H9 (cell line): ENCODE measurements at regions not wholly inside any gene's neighbourhood (a gene's known extent, or its start where the extent isn't known, plus 50 kb on each side); places are given as distances from the start of the nearest gene placed in this dataset.
A peak's percentile ranks its signal among the peaks of the same experiment; 100 is the strongest.

Source experiments
- DNase-seq: peaks from one replicate; pipeline ENCODE4 v3.0.0-alpha.2; 2017
- H2AFZ ChIP-seq: one replicate; pipeline ENCODE4 v1.6.1; 2013; ENCODE audit warnings: mild to moderate bottlenecking, low read length, control low read depth, moderate library complexity
- H2AK5ac ChIP-seq: 2 replicates; pipeline ENCODE4 v1.6.1; 2013; ENCODE audit warnings: low read length, control low read depth, mixed read lengths; ENCODE audit not compliant: insufficient read length
- H2BK120ac ChIP-seq: one replicate; pipeline ENCODE4 v1.6.1; 2013; ENCODE audit warnings: low read depth, mild to moderate bottlenecking, low read length, control low read depth, inconsistent platforms; ENCODE audit not compliant: poor library complexity, severe bottlenecking
- H2BK12ac ChIP-seq: 2 replicates; pipeline ENCODE4 v1.6.1; 2013; ENCODE audit warnings: low read length, control low read depth, mixed read lengths, low read depth; ENCODE audit not compliant: insufficient read length
- H2BK15ac ChIP-seq: 2 replicates; pipeline ENCODE4 v1.6.1; 2013; ENCODE audit warnings: low read depth, low read length, control low read depth
- H2BK20ac ChIP-seq: one replicate; pipeline ENCODE4 v1.6.1; 2013; ENCODE audit warnings: low read depth, mild to moderate bottlenecking, low read length, control low read depth, inconsistent platforms; ENCODE audit not compliant: poor library complexity, severe bottlenecking
- H2BK5ac ChIP-seq: 2 replicates; pipeline ENCODE4 v1.6.1; 2013; ENCODE audit warnings: low read length, control low read depth, mixed read lengths; ENCODE audit not compliant: insufficient read length
- H3K14ac ChIP-seq: 2 replicates; pipeline ENCODE4 v1.6.1; 2013; ENCODE audit warnings: low read length, control low read depth; ENCODE audit not compliant: insufficient read depth
- H3K18ac ChIP-seq: 2 replicates; pipeline ENCODE4 v1.6.1; 2013; ENCODE audit warnings: low read depth, mild to moderate bottlenecking, mixed read lengths, low read length, control low read depth; ENCODE audit not compliant: insufficient read length
- H3K23ac ChIP-seq: 2 replicates; pipeline ENCODE4 v1.6.1; 2013; ENCODE audit warnings: low read length, control low read depth, mixed read lengths, low read depth; ENCODE audit not compliant: insufficient read length
- H3K23me2 ChIP-seq: 2 replicates; pipeline ENCODE4 v1.6.1; 2013; ENCODE audit warnings: low read depth, mild to moderate bottlenecking, mixed read lengths, low read length, control low read depth; ENCODE audit not compliant: insufficient read length, poor library complexity, severe bottlenecking
- H3K27ac ChIP-seq: 2 replicates; pipeline ENCODE4 v1.5.1; 2013; ENCODE audit warnings: low read length, control low read depth, mixed read lengths, low read depth; ENCODE audit not compliant: insufficient read length
- H3K27me3 ChIP-seq: 2 replicates; pipeline ENCODE4 v1.6.1; 2013; ENCODE audit warnings: low read length, control low read depth, inconsistent platforms; ENCODE audit not compliant: insufficient read depth
- H3K4ac ChIP-seq: 2 replicates; pipeline ENCODE4 v1.6.1; 2013; ENCODE audit warnings: low read depth, mild to moderate bottlenecking, control low read depth, inconsistent platforms, low read length, moderate library complexity
- H3K4me1 ChIP-seq: 2 replicates; pipeline ENCODE4 v1.6.1; 2013; ENCODE audit warnings: low read length, control low read depth, inconsistent platforms; ENCODE audit not compliant: insufficient read depth
- H3K4me2 ChIP-seq: 2 replicates; pipeline ENCODE4 v1.6.1; 2013; ENCODE audit warnings: low read length, control low read depth, mixed read lengths; ENCODE audit not compliant: insufficient read length, insufficient read depth
- H3K56ac ChIP-seq: 2 replicates; pipeline ENCODE4 v1.6.1; 2013; ENCODE audit warnings: low read depth, mild to moderate bottlenecking, mixed read lengths, low read length, control low read depth; ENCODE audit not compliant: insufficient read length
- H3K79me1 ChIP-seq: 2 replicates; pipeline ENCODE4 v1.6.1; 2013; ENCODE audit warnings: low read depth, mild to moderate bottlenecking, moderate library complexity, low read length, control low read depth, inconsistent platforms; ENCODE audit not compliant: insufficient read depth, poor library complexity, severe bottlenecking
- H3K79me2 ChIP-seq: 2 replicates; pipeline ENCODE4 v1.6.1; 2013; ENCODE audit warnings: low read length, control low read depth, inconsistent platforms; ENCODE audit not compliant: insufficient read depth
- H3K9ac ChIP-seq: 2 replicates; pipeline ENCODE4 v1.6.1; 2013; ENCODE audit warnings: low read length, control low read depth, mixed read lengths; ENCODE audit not compliant: insufficient read length; ENCODE audit errors: extremely low read depth
- H3K9me3 ChIP-seq: one replicate; pipeline ENCODE4 v1.6.1; 2013; ENCODE audit warnings: low read depth, low read length, inconsistent platforms; ENCODE audit not compliant: control insufficient read depth
- H3T11ph ChIP-seq: one replicate; pipeline ENCODE4 v1.6.1; 2013; ENCODE audit warnings: mild to moderate bottlenecking, low read length, control low read depth, inconsistent platforms
- H4K20me1 ChIP-seq: one replicate; pipeline ENCODE4 v1.6.1; 2013; ENCODE audit not compliant: control insufficient read depth, insufficient read length, insufficient read depth
- H4K5ac ChIP-seq: 2 replicates; pipeline ENCODE4 v1.6.1; 2013; ENCODE audit warnings: low read depth, mild to moderate bottlenecking, mixed read lengths, low read length, control low read depth; ENCODE audit not compliant: insufficient read length
- H4K8ac ChIP-seq: replicated peaks from 2 replicates; pipeline ENCODE4 v1.6.1; 2013; ENCODE audit warnings: low read length, control low read depth, mixed read lengths, low read depth; ENCODE audit not compliant: insufficient read length
- H4K91ac ChIP-seq: 2 replicates; pipeline ENCODE4 v1.6.1; 2013; ENCODE audit warnings: low read depth, mild to moderate bottlenecking, moderate library complexity, mixed read lengths, low read length, control low read depth; ENCODE audit not compliant: insufficient read length
- H3K27ac Mint-ChIP-seq, 3 experiments: 2 replicates in 2 of 3; 3 replicates in 1 of 3; pipeline ENCODE4 v1.8.0; 2020 to 2021; ENCODE audit warnings: mixed read lengths in 3 of 3, mild to moderate bottlenecking in 1 of 3, moderate library complexity in 1 of 3
- H3K27me3 Mint-ChIP-seq: 2 replicates; pipeline ENCODE4 v1.8.0; 2021; ENCODE audit warnings: low read depth, mild to moderate bottlenecking, moderate library complexity, mixed read lengths
- H3K36me3 Mint-ChIP-seq, 3 experiments: 2 replicates in 2 of 3; 3 replicates in 1 of 3; pipeline ENCODE4 v1.8.0; 2020 to 2021; ENCODE audit warnings: low read depth in 3 of 3, mixed read lengths in 3 of 3; ENCODE audit not compliant: insufficient read depth in 1 of 3
- H3K4me1 Mint-ChIP-seq, 2 experiments: 2 replicates each; pipeline ENCODE4 v1.8.0; 2020; ENCODE audit warnings: mixed read lengths in 2 of 2
- H3K4me3 Mint-ChIP-seq, 2 experiments: 2 replicates in 1 of 2; 3 replicates in 1 of 2; pipeline ENCODE4 v1.8.0; 2020 to 2021; ENCODE audit warnings: mild to moderate bottlenecking in 2 of 2, mixed read lengths in 2 of 2, moderate library complexity in 1 of 2
- H3K9me3 Mint-ChIP-seq, 2 experiments: 2 replicates in 1 of 2; 3 replicates in 1 of 2; pipeline ENCODE4 v1.8.0; 2020; ENCODE audit warnings: mild to moderate bottlenecking in 2 of 2, mixed read lengths in 2 of 2, moderate library complexity in 1 of 2
- WGBS: extraction: QIAGEN DNeasy Blood & Tissue Kit; methylation state at CpG from one replicate; pipeline ENCODE4 v1.1.7; 2013; ENCODE audit warnings: missing lambda C conversion rate, low lambda C conversion rate, mixed read lengths; ENCODE audit not compliant: insufficient read length; ENCODE audit errors: extremely low coverage; 5-methylcytosine and 5-hydroxymethylcytosine counted together
- TF ChIP-seq, protein P1 (sequence below): fragments of 200-600 bp; sonication (generic); conservative IDR thresholded peaks from 3 replicates; pipeline ENCODE4 v1.8.0; 2021; ENCODE audit warnings: antibody characterized with exemption, mild to moderate bottlenecking

DNA sequence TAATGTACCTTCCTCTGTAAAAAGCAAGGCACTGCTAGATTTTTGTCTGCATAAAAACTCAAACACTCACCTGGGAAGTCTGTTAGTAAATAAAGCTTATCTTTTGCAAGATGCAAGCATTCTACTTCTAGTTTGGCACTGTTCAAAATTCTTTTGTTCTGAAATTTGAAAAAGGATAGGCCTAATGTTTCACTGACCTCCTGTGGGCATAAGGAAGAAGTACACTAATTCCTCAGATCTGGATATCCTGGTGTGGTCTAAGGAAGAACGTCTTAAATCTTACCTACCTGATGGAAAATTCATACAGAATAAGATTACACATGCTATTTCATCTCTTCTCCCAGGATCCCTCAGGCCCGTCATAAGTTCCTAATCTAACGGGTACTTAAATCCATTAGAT is 93.5 kb upstream of the CAMK1G start:
- Histone ChIP-seq H3K4me1 (no peaks in the 10 kb centered on the region), H3K4ac (no peak overlapping the region), H2BK5ac (no peak overlapping the region), H3K23ac (no peak overlapping the region), H3K27me3 (no peaks in the 10 kb centered on the region), H2BK12ac (no peak overlapping the region), H2AK5ac (no peak overlapping the region), H3K79me2 (no peaks in the 10 kb centered on the region), H3K79me1 (no peaks in the 10 kb centered on the region), H2BK15ac (no peak overlapping the region), H3K14ac (no peak overlapping the region), H3K27ac (no peak overlapping the region), H2BK120ac (no peak overlapping the region), H3K9ac (no peak overlapping the region), H3K18ac (no peak overlapping the region), H3K56ac (no peak overlapping the region), H3K4me2 (no peak overlapping the region), H4K20me1 (no peaks in the 10 kb centered on the region), H4K8ac (no peak overlapping the region), H4K5ac (no peak overlapping the region), H3K23me2 (no peaks in the 10 kb centered on the region), H3T11ph (no peak overlapping the region), H3K9me3 (no peaks in the 10 kb centered on the region), H4K91ac (no peak overlapping the region), H2BK20ac (no peak overlapping the region), H2AFZ (no peak overlapping the region)
- Mint-ChIP-seq H3K27me3 (no peaks in the 10 kb centered on the region), H3K36me3 (peaks cover under 1 to 7% (median 4%) of the 10 kb centered on the region in 3 experiments; a peak in 4 of 7 replicates), H3K9me3 (peaks cover under 1 to 6% of the 10 kb centered on the region in 2 experiments; a peak in 4 of 5 replicates), H3K27ac (no peak overlapping the region), H3K4me1 (peaks cover 4 to 30% of the 10 kb centered on the region in 2 experiments), H3K4me3 (no peak overlapping the region)
- TF ChIP-seq, protein P1, sequence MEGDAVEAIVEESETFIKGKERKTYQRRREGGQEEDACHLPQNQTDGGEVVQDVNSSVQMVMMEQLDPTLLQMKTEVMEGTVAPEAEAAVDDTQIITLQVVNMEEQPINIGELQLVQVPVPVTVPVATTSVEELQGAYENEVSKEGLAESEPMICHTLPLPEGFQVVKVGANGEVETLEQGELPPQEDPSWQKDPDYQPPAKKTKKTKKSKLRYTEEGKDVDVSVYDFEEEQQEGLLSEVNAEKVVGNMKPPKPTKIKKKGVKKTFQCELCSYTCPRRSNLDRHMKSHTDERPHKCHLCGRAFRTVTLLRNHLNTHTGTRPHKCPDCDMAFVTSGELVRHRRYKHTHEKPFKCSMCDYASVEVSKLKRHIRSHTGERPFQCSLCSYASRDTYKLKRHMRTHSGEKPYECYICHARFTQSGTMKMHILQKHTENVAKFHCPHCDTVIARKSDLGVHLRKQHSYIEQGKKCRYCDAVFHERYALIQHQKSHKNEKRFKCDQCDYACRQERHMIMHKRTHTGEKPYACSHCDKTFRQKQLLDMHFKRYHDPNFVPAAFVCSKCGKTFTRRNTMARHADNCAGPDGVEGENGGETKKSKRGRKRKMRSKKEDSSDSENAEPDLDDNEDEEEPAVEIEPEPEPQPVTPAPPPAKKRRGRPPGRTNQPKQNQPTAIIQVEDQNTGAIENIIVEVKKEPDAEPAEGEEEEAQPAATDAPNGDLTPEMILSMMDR, result peak; percentile 71
- WGBS, result no CpG with 5 or more reads among the region's 3 CpGs
- DNase-seq, result no peak
